ENCODE measurements at regions not wholly inside any gene's neighbourhood (a gene's known extent, or its start where the extent isn't known, plus 50 kb on each side); places are given as distances from the start of the nearest gene placed in this dataset.
"Not testable (repeated sequence)": the region's sequence is repeated elsewhere in the genome, so short reads cannot be mapped to it uniquely, and the experiment has no call there.

GRCh38 chr6:92008757-92009502 lies 1410.4 kb downstream of the EPHA7 start:
- DNase-seq: no peak

GRCh38 chr6:92000112-92000511 lies 1413.2 kb upstream of the MAP3K7 start:
- DNase-seq: no peak

- DNase-seq: no peak
Measured at GRCh38 chr6:91994787-91995186, 1407.9 kb upstream of the MAP3K7 start.

GRCh38 chr6:91982559-91982958 lies 1395.7 kb upstream of the MAP3K7 start:
- DNase-seq: no peak

GRCh38 chr6:91976797-91977196 lies 1389.9 kb upstream of the MAP3K7 start:
- no peak for DNase-seq

- no peak for DNase-seq
Measured at GRCh38 chr6:91970700-91971099, 1383.8 kb upstream of the MAP3K7 start.

- DNase-seq: no peak
Measured at GRCh38 chr6:91965872-91966271, 1379.0 kb upstream of the MAP3K7 start.

- DNase-seq: no peak
Measured at GRCh38 chr6:91961671-91962070, 1374.8 kb upstream of the MAP3K7 start.

- DNase-seq: no peak
Measured at GRCh38 chr6:91961236-91961635, 1374.4 kb upstream of the MAP3K7 start.

GRCh38 chr6:91941838-91942237 lies 1355.0 kb upstream of the MAP3K7 start:
- no peak for DNase-seq

GRCh38 chr6:91940801-91941200 lies 1353.9 kb upstream of the MAP3K7 start:
- no peak for DNase-seq

GRCh38 chr6:91926827-91927226 lies 1340.0 kb upstream of the MAP3K7 start:
- DNase-seq: no peak

- DNase-seq: no peak
Measured at GRCh38 chr6:91926361-91926760, 1339.5 kb upstream of the MAP3K7 start.

GRCh38 chr6:91911945-91912344 lies 1325.1 kb upstream of the MAP3K7 start:
- no peak for DNase-seq

- no peak for DNase-seq
Measured at GRCh38 chr6:91904586-91905164, 1317.8 kb upstream of the MAP3K7 start.

- DNase-seq: no peak
Measured at GRCh38 chr6:91895599-91896285, 1308.9 kb upstream of the MAP3K7 start.

- no peak for DNase-seq
Measured at GRCh38 chr6:91886183-91886795, 1299.4 kb upstream of the MAP3K7 start.

- DNase-seq: not testable (repeated sequence)
Measured at GRCh38 chr6:91881791-91882190, 1294.9 kb upstream of the MAP3K7 start.

GRCh38 chr6:91879386-91879995 lies 1292.6 kb upstream of the MAP3K7 start:
- DNase-seq: no peak

- DNase-seq: no peak
Measured at GRCh38 chr6:91877994-91878393, 1291.1 kb upstream of the MAP3K7 start.

GRCh38 chr6:91874971-91875370 lies 1288.1 kb upstream of the MAP3K7 start:
- no peak for DNase-seq

GRCh38 chr6:91868539-91869202 lies 1281.8 kb upstream of the MAP3K7 start:
- no peak for DNase-seq

- DNase-seq: no peak
Measured at GRCh38 chr6:91865889-91866288, 1279.0 kb upstream of the MAP3K7 start.
